Panc1 (cell line): ENCODE measurements at regions not wholly inside any gene's neighbourhood (a gene's known extent, or its start where the extent isn't known, plus 50 kb on each side); places are given as distances from the start of the nearest gene placed in this dataset.

ENCODE experiments used
- ATAC-seq: fragments of 200-7000 bp; cut with Tn5 transposase; 2 replicates; pipeline ENCODE4 v1.9.1; 2020; ENCODE audit warnings: mild to moderate bottlenecking, moderate library complexity
- BruUV-seq: library from RNA; stranded (reverse); fragments of 400-500 nt; replicated peaks from 2 replicates; lab custom pipeline; 2021; lab: Mats Ljungman, UMichigan
- CTCF ChIA-PET: fragments of 300-600 bp; sonication (Branson Sonifier 250); formaldehyde crosslinking; loops from one replicate; lab custom pipeline; 2022; ENCODE audit warnings: antibody characterized with exemption; lab: Charles Lee
- POLR2A ChIA-PET: fragments of 300-600 bp; sonication (Branson Sonifier 250); formaldehyde crosslinking; loops from one replicate; lab custom pipeline; 2022; ENCODE audit warnings: antibody characterized with exemption; lab: Charles Lee
- DNase-seq: peaks from one replicate; pipeline ENCODE4 v3.0.0-alpha.2; 2010; ENCODE audit warnings: low read depth, low spot score
- H3K27ac ChIP-seq: 2 replicates; pipeline ENCODE4 v1.5.1; 2011; ENCODE audit warnings: mild to moderate bottlenecking, low read length, inconsistent platforms
- H3K27me3 ChIP-seq: fragments of 200-500 bp; sonication (Bioruptor generic); 2 replicates; pipeline ENCODE4 v1.6.0; 2014; ENCODE audit warnings: low read length, inconsistent platforms; ENCODE audit not compliant: control insufficient read depth, insufficient read depth
- H3K36me3 ChIP-seq: fragments of 200-500 bp; sonication (Bioruptor generic); 2 replicates; pipeline ENCODE4 v1.5.1; 2014; ENCODE audit warnings: inconsistent platforms, mild to moderate bottlenecking, low read length, moderate library complexity; ENCODE audit not compliant: control insufficient read depth, insufficient read depth
- H3K4me1 ChIP-seq: 2 replicates; pipeline ENCODE4 v1.5.1; 2011; ENCODE audit warnings: inconsistent platforms, mild to moderate bottlenecking, low read length, moderate library complexity; ENCODE audit not compliant: control insufficient read depth, insufficient read depth
- H3K4me3 ChIP-seq, 2 experiments: 2 replicates each; pipeline ENCODE4 v1.5.1; 2011 to 2012; ENCODE audit warnings: low read depth in 2 of 2, low read length in 2 of 2, mild to moderate bottlenecking in 2 of 2, inconsistent platforms in 1 of 2, moderate library complexity in 1 of 2
- H3K9me3 ChIP-seq: fragments of 200-500 bp; sonication (Bioruptor generic); 2 replicates; pipeline ENCODE4 v1.5.1; 2014; ENCODE audit warnings: low read depth, mild to moderate bottlenecking, inconsistent platforms, low read length, moderate library complexity; ENCODE audit not compliant: control insufficient read depth, insufficient read depth
- CTCF ChIP-seq: fragments of 450-650 bp; IDR thresholded peaks from 2 replicates; pipeline ENCODE4 v1.5.1; 2017; ENCODE audit warnings: mild to moderate bottlenecking
- POLR2AphosphoS5 ChIP-seq: IDR thresholded peaks from 2 replicates; pipeline ENCODE4 v1.6.1; 2012; ENCODE audit warnings: mild to moderate bottlenecking, low read depth, low read length, moderate library complexity
- REST ChIP-seq, 2 experiments: IDR thresholded peaks; 2 replicates each; pipeline ENCODE4 v1.6.1; 2011 to 2012; ENCODE audit warnings: low read depth in 2 of 2, control low read depth in 1 of 2, low read length in 1 of 2, mild to moderate bottlenecking in 1 of 2, moderate library complexity in 1 of 2; ENCODE audit not compliant: insufficient read depth in 1 of 2
- SIN3A ChIP-seq: IDR thresholded peaks from 2 replicates; pipeline ENCODE4 v1.6.1; 2012; ENCODE audit warnings: low read depth, mild to moderate bottlenecking, low read length, moderate library complexity, borderline replicate concordance; ENCODE audit not compliant: insufficient read depth
- TCF7L2 ChIP-seq: IDR thresholded peaks from 2 replicates; pipeline ENCODE4 v1.6.1; 2011; ENCODE audit warnings: mild to moderate bottlenecking, low read depth, low read length, inconsistent platforms
- in situ Hi-C: cut with HindIII; loops from 2 replicates; pipeline ENCODE4 v1.10.0; 2016; ENCODE audit warnings: low sequenced_read_pairs, low pct_unique_long_range_greater_than_20kb
- intact Hi-C: fragments of 100-400 bp; cut with micrococcal nuclease; formaldehyde crosslinking; loops from one replicate; pipeline ENCODE4 v1.10.0; 2022; ENCODE audit not compliant: unreplicated experiment

- in situ Hi-C loops (no loop called here), intact Hi-C loops (no loop called here)
- H3K4me1 ChIP-seq = no peaks in the 10 kb centered on the region
- no peaks in the 10 kb centered on the region for H3K9me3 ChIP-seq
- H3K27ac ChIP-seq = no peak overlapping the region
- ChIA-PET CTCF (no interaction called here), POLR2A (no interaction called here)
- no peak for DNase-seq
- no peak overlapping the region for H3K4me3 ChIP-seq
- H3K27me3 ChIP-seq = no peaks in the 10 kb centered on the region
- H3K36me3 ChIP-seq = no peaks in the 10 kb centered on the region
- no TSS peak for BruUV-seq
- TF ChIP-seq TCF7L2 (no peak), REST (IDR thresholded peaks at IDR 0.05; ENCODE audit: insufficient read depth in 1 of 2, low read depth in 2 of 2, low read length in 1 of 2) (no peak), CTCF (no peak), SIN3A (no peak), POLR2AphosphoS5 (no peak)
- no peak for ATAC-seq
Observed at GRCh38 chr13:106383791-106384190, 151.7 kb downstream of the EFNB2 start.

- Histone ChIP-seq H3K9me3 (no peaks in the 10 kb centered on the region), H3K4me3 (no peak overlapping the region), H3K27me3 (no peaks in the 10 kb centered on the region), H3K27ac (no peak overlapping the region), H3K4me1 (no peaks in the 10 kb centered on the region), H3K36me3 (no peaks in the 10 kb centered on the region)
- DNase-seq (no peak), ATAC-seq (no peak)
- ChIA-PET POLR2A (no interaction called here), CTCF (no interaction called here)
- in situ Hi-C loops = no loop called here
- no TSS peak for BruUV-seq
- intact Hi-C loops = no loop called here
- TF ChIP-seq SIN3A (no peak), POLR2AphosphoS5 (no peak), TCF7L2 (no peak), CTCF (no peak), REST (IDR thresholded peaks at IDR 0.05; ENCODE audit: insufficient read depth in 1 of 2, low read depth in 2 of 2, low read length in 1 of 2) (no peak)
Observed at GRCh38 chr13:106382534-106382933, 152.9 kb downstream of the EFNB2 start.
